ENCODE measurements at regions not wholly inside any gene's neighbourhood (a gene's known extent, or its start where the extent isn't known, plus 50 kb on each side); places are given as distances from the start of the nearest gene placed in this dataset.
"Not testable (repeated sequence)": the region's sequence is repeated elsewhere in the genome, so short reads cannot be mapped to it uniquely, and the experiment has no call there.

GRCh38 chr4:17018621-17019020, 120.2 kb upstream of the LDB2 start:
- intact Hi-C loops (cut with micrococcal nuclease) = not testable (repeated sequence)

DNA sequence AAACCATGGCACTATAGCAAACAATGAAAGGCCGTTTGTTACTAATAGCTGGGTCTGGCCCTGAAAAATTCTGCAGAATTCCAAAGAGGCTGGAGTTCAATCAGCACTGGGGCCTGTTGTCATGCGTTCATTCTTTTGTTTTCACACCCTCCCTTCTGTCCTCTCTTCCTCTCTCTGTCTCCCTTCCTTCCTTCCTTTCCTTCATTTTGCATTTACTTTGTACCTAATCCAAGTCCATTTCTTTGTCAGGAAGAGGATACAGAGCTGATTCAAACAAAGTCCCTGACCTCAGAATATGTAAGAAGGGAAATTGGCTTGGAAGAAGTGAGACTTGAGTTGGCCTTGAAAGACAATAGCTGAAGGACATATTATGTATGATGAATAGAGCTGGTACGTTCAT, 119.6 kb upstream of the LDB2 start:
- intact Hi-C loops (cut with micrococcal nuclease) = no loop called here

GRCh38 chr4:17013382-17014006, 115.0 kb upstream of the LDB2 start:
- intact Hi-C loops (cut with micrococcal nuclease) = no loop called here

DNA sequence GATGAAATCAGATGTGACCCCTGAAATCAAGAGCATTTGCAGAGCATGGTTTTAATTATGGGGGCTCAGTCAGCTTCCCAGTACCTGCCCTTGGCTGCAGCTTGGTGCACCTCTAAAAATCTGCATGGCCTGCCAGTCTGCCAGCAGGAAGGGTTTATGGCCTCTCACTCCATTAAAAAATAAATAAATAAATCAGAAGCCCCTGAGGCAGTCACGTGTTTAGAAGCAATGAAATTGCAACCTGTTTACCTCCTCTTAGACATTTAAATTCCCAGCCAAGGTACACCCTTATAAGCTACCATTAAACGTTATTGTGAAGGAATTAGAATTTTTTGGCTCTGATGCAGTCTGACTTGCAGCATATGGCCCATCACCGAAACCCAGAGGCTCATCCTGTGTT, 114.0 kb upstream of the LDB2 start:
- intact Hi-C loops (cut with micrococcal nuclease) = no loop called here

DNA sequence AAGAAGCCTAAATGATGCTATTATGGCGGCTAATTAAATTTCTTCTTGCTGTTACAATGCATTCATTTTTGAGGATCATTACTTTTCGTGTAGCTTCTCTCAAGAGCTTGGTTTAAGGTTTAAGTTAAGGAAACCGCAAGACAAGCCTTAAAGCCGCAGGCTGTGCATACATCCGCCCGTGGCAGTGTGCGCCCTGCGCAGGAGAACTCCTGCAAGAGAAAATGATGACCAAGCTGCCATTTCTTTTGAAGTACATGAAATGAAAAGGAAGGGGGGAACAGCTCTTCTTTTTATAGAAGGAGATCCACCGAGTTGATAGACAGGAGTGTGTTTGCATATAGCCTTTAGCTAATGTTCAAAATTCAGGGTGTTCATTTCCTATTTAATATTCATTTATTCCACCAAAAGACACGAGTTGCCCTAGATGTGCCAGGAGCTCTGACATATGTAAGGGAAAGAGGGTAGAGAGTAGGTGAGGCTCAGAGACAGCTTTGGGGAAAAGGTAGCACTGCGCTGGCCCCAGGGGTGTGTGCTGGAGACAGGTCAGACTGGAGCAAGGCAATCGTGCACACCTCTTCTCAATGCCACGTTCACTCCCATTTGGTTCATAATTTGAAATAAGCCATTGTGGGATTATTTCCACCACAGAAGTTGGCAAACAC, 112.1 kb upstream of the LDB2 start:
- intact Hi-C loops (cut with micrococcal nuclease) = no loop called here

DNA sequence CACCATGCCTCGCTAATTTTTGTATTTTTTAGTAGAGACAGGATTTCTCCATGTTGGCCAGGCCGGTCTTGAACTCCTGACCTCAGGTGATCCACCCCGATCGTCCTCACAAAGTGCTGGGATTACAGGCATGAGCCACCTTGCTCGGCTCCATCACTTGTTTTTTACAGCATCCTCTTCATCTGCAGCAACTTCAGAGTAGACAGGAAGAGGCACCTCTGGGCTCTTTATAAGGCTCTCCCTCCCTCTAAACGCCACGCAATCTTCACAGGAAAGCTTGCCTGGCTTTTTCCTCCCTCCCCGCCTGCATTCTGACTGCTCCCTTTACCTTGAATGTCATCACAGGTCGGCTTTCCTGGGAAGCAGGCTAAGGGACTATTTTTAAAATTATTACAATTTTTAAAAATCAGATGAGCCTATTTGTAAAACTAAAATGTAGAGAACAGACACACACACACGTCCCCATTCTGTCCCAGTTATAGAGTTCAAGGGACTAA, 111.5 kb upstream of the LDB2 start:
- intact Hi-C loops (cut with micrococcal nuclease) = no loop called here

GRCh38 chr4:17008834-17009345, 110.4 kb upstream of the LDB2 start:
- intact Hi-C loops (cut with micrococcal nuclease) = no loop called here

GRCh38 chr4:17003606-17004392, 105.4 kb upstream of the LDB2 start:
- intact Hi-C loops (cut with micrococcal nuclease) = not testable (repeated sequence)

GRCh38 chr4:16995451-16995850, 97.0 kb upstream of the LDB2 start:
- intact Hi-C loops (cut with micrococcal nuclease) = no loop called here

- intact Hi-C loops (cut with micrococcal nuclease) = no loop called here
Observed at GRCh38 chr4:16993956-16994840, 95.8 kb upstream of the LDB2 start.

- intact Hi-C loops (cut with micrococcal nuclease) = no loop called here
Observed at GRCh38 chr4:16992566-16993225, 94.3 kb upstream of the LDB2 start.

DNA sequence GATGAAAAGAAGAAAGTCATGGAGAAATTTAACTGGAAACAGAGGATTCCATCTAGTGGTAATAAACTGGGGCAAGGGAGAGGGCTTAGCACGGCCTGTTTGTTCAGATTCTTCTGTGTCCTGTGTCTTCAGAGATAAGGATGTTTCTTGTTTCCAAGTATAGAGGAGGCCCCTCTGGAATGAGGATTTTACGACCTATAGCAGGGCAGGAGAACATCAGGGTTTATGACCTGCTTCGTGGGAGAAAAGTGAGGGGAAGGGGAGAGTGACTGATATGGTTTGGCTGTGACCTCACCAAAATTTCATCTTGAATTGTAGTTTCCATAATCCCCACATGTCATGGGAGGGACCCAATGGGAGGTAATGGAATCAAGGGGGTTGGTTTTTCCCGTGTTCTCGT, 93.0 kb upstream of the LDB2 start:
- intact Hi-C loops (cut with micrococcal nuclease) = no loop called here

DNA sequence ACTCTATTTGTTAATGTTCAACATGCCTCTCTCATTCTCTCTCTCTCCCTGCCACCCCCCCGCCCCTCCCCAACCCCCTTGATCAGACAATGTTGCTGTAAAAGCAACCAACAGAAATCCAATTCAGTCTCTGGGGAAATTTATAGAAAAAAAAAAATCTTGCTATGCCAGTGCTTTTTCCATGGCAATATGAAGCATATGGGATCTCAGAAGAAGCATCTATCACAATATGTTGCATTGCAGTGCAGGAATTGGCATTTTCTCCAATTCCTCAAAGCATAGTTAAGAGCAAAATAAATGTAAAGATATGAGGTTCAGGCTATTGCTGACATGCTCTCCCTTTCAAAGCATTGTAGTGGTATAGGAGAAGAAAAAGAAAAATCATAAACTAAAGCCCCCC, 90.9 kb upstream of the LDB2 start:
- intact Hi-C loops (cut with micrococcal nuclease) = no loop called here

GRCh38 chr4:16988814-16989213, 90.4 kb upstream of the LDB2 start:
- intact Hi-C loops (cut with micrococcal nuclease) = no loop called here

DNA sequence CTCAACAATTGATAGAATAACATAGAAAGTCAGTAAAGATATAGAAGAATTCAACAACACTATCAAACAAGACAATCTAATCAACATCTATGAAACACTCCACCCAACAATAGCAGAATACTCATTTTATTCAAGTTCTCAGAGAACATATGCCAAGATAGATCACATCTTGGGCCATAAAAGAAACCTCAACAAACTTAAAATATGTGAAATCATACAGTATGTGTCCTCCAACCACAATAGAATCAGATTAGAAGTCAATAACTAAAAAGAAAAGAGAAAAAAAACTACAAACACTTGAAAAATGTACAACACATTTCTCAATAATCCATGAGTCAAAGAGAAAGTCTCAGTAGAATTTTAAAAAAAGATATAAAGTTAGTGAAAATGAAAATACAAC, 78.6 kb upstream of the LDB2 start:
- intact Hi-C loops (cut with micrococcal nuclease) = no loop called here

- intact Hi-C loops (cut with micrococcal nuclease) = no loop called here
Observed at GRCh38 chr4:16969696-16970135, 71.3 kb upstream of the LDB2 start.

DNA sequence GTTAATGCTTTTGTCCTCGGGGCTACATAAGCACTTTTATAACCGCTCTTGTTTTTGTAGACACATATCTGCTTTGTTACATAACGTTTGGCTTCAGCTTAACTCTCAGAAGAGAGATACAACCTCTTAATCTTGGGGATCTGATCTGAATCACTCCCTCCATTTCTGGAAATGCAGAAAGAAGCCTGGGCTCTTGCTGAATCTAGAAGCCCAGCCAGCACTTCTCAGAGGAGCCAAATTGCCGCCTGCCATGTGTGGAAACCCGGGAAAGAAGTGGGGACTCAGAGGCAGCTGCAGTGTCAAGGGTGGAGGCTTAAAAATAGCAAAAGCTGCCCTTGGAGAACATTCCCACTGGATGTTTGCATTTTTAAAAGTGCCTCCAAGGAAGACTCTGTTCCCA, 69.3 kb upstream of the LDB2 start:
- intact Hi-C loops (cut with micrococcal nuclease) = no loop called here

- intact Hi-C loops (cut with micrococcal nuclease) = no loop called here
Observed at GRCh38 chr4:16959305-16959704, 60.9 kb upstream of the LDB2 start.

GRCh38 chr4:16952896-16953630, 54.6 kb upstream of the LDB2 start:
- intact Hi-C loops (cut with micrococcal nuclease) = no loop called here

DNA sequence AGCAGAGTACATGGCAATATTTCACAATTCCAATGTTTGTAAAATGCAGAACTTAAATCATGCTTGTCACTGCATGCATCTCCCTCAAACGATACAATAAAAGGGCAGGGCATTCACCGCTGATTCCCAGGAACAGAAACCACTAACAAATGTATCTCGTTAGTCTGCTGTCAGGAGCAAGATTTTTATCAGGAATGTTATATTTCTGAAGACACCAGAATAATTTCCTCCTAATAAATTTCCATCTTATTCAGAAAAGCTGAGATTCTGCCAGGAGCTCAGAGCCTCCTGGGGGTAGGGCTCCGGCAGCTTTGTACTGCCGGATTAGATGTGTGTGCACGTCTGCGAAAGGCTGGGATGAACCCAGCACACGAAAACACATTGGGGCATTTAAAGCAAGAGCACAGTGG, 54.0 kb upstream of the LDB2 start:
- intact Hi-C loops (cut with micrococcal nuclease) = no loop called here
